SK-N-SH (cell line): ENCODE measurements at regions not wholly inside any gene's neighbourhood (a gene's known extent, or its start where the extent isn't known, plus 50 kb on each side); places are given as distances from the start of the nearest gene placed in this dataset.

Experiments
- CTCF ChIA-PET: fragments of 300-600, 350-600 bp; formaldehyde crosslinking; extraction: SDS; loops from one replicate; lab custom pipeline; 2021; lab: Yijun Ruan, JAX
- POLR2A ChIA-PET: fragments of 350-600 bp; sonication (Branson Sonifier 250); formaldehyde crosslinking; extraction: SDS; loops from one replicate; lab custom pipeline; 2020; ENCODE audit warnings: antibody characterized with exemption, inconsistent platforms; lab: Yijun Ruan, JAX
- DNase-seq: peaks from one replicate; pipeline ENCODE4 v3.0.0; 2012
- H2AFZ ChIP-seq: fragments of 200-600 bp; sonication (generic); 2 replicates; pipeline ENCODE4 v1.8.1; 2016; ENCODE audit warnings: antibody characterized with exemption, mild to moderate bottlenecking, low read depth
- H3F3A ChIP-seq: fragments of 200-600 bp; sonication (generic); replicated peaks from 2 replicates; pipeline ENCODE3; 2016; ENCODE audit warnings: antibody characterized with exemption, mild to moderate bottlenecking; ENCODE audit not compliant: insufficient read depth
- H3K27ac ChIP-seq, 2 experiments: fragments of 200-500 bp in 1 of 2; fragments of 200-600 bp in 1 of 2; sonication (Bioruptor generic) in 1 of 2; sonication (generic), shearing (Covaris generic) in 1 of 2; 2 replicates each; pipeline versions ENCODE4 v1.5.1 to v1.6.1; 2014 to 2016; ENCODE audit warnings: low read depth in 2 of 2, inconsistent platforms in 1 of 2, low read length in 1 of 2, mild to moderate bottlenecking in 1 of 2, mixed read lengths in 1 of 2
- H3K27me3 ChIP-seq: fragments of 200-600 bp; sonication (generic), shearing (Covaris generic); 2 replicates; pipeline ENCODE4 v1.6.1; 2016; ENCODE audit warnings: mixed run types; ENCODE audit not compliant: insufficient read depth
- H3K36me3 ChIP-seq, 2 experiments: fragments of 200-500 bp in 1 of 2; fragments of 200-600 bp in 1 of 2; sonication (Bioruptor generic) in 1 of 2; sonication (generic) in 1 of 2; replicated peaks in 1 of 2; 2 replicates each; pipeline versions ENCODE3 to v1.5.1; 2014 to 2016; ENCODE audit warnings: low read length in 1 of 2, mild to moderate bottlenecking in 1 of 2; ENCODE audit not compliant: insufficient read depth in 2 of 2, control insufficient read depth in 1 of 2
- H3K4me1 ChIP-seq, 2 experiments: fragments of 200-500 bp in 1 of 2; fragments of 200-600 bp in 1 of 2; sonication (Bioruptor generic) in 1 of 2; sonication (generic), shearing (Covaris generic) in 1 of 2; 2 replicates each; pipeline versions ENCODE4 v1.5.1 to v1.6.1; 2014 to 2016; ENCODE audit warnings: low read depth in 1 of 2, low read length in 1 of 2, mixed run types in 1 of 2; ENCODE audit not compliant: insufficient read depth in 2 of 2, control insufficient read depth in 1 of 2
- H3K4me2 ChIP-seq: fragments of 200-600 bp; sonication (generic), shearing (Covaris generic); 2 replicates; pipeline ENCODE4 v1.6.1; 2017; ENCODE audit warnings: mixed run types
- H3K4me3 ChIP-seq, 2 experiments: fragments of 200-500 bp in 1 of 2; fragments of 200-600 bp in 1 of 2; sonication (Bioruptor generic) in 1 of 2; sonication (generic), shearing (Covaris generic) in 1 of 2; 2 replicates each; pipeline versions ENCODE4 v1.5.1 to v1.8.1; 2014 to 2016; ENCODE audit warnings: low read depth in 2 of 2, inconsistent platforms in 1 of 2, low read length in 1 of 2, mild to moderate bottlenecking in 1 of 2, mixed read lengths in 1 of 2, moderate library complexity in 1 of 2
- H3K79me2 ChIP-seq: fragments of 200-600 bp; sonication (generic); 2 replicates; pipeline ENCODE4 v1.8.1; 2017; ENCODE audit warnings: mild to moderate bottlenecking; ENCODE audit not compliant: insufficient read depth
- H3K9ac ChIP-seq: fragments of 200-600 bp; sonication (generic); 2 replicates; pipeline ENCODE4 v1.6.1; 2017; ENCODE audit warnings: mixed run types
- H3K9me2 ChIP-seq: fragments of 200-600 bp; sonication (generic); 2 replicates; pipeline ENCODE4 v1.6.1; 2017; ENCODE audit warnings: mixed run types
- H3K9me3 ChIP-seq: fragments of 200-600 bp; sonication (generic); 2 replicates; pipeline ENCODE4 v1.6.1; 2017; ENCODE audit warnings: mixed run types, mild to moderate bottlenecking, moderate library complexity
- H4K20me1 ChIP-seq: fragments of 200-600 bp; sonication (generic); 2 replicates; pipeline ENCODE4 v1.6.1; 2017; ENCODE audit warnings: mild to moderate bottlenecking, mixed run types; ENCODE audit not compliant: insufficient read depth
- EP300 ChIP-seq, 2 experiments: IDR thresholded peaks; 2 replicates each; pipeline versions ENCODE4 v1.4.0 to v1.6.1; 2012; ENCODE audit warnings: borderline replicate concordance in 1 of 2, low read depth in 1 of 2, low read length in 1 of 2
- EZH2phosphoT487 ChIP-seq: fragments of 200-600 bp; sonication (generic); IDR thresholded peaks from 2 replicates; pipeline ENCODE4 v1.6.1; 2017; ENCODE audit warnings: low read depth, mixed run types, mild to moderate bottlenecking, antibody characterized with exemption, moderate library complexity, borderline replicate concordance
- FOXM1 ChIP-seq: IDR thresholded peaks from 2 replicates; pipeline ENCODE4 v1.4.0; 2012; ENCODE audit warnings: low read depth, mild to moderate bottlenecking
- IRF3 ChIP-seq: fragments of 150-350 bp; IDR thresholded peaks from 2 replicates; pipeline ENCODE4 v1.6.1; 2016; ENCODE audit warnings: mild to moderate bottlenecking, low read depth, low read length
- JUND ChIP-seq: IDR thresholded peaks from 2 replicates; pipeline ENCODE4 v1.4.0; 2012
- MAX ChIP-seq: IDR thresholded peaks from 2 replicates; pipeline ENCODE4 v1.4.0; 2012; ENCODE audit warnings: low read depth
- MXI1 ChIP-seq: IDR thresholded peaks from 2 replicates; pipeline ENCODE4 v1.6.1; 2012; ENCODE audit warnings: mild to moderate bottlenecking, low read depth, low read length, improper control_type of control experiment
- NFIC ChIP-seq: IDR thresholded peaks from 2 replicates; pipeline ENCODE4 v1.4.0; 2012; ENCODE audit warnings: borderline replicate concordance
- PBX3 ChIP-seq: IDR thresholded peaks from 2 replicates; pipeline ENCODE4; 2012
- RAD21 ChIP-seq: IDR thresholded peaks from 2 replicates; pipeline ENCODE4 v1.6.1; 2012; ENCODE audit warnings: mild to moderate bottlenecking, low read length
- REST ChIP-seq: IDR thresholded peaks from 2 replicates; pipeline ENCODE4 v1.6.1; 2012; ENCODE audit warnings: mild to moderate bottlenecking, low read depth, low read length, moderate library complexity
- RXRA ChIP-seq: IDR thresholded peaks from 2 replicates; pipeline ENCODE4 v1.4.0; 2012; ENCODE audit warnings: low read depth, mild to moderate bottlenecking, borderline replicate concordance
- SMC3 ChIP-seq: IDR thresholded peaks from 2 replicates; pipeline ENCODE4 v1.6.1; 2012; ENCODE audit warnings: low read depth, low read length, improper control_type of control experiment
- TAF1 ChIP-seq: IDR thresholded peaks from 2 replicates; pipeline ENCODE4 v1.6.1; 2012; ENCODE audit warnings: low read depth, mild to moderate bottlenecking, low read length, moderate library complexity, borderline replicate concordance
- TCF12 ChIP-seq: IDR thresholded peaks from 2 replicates; pipeline ENCODE4 v1.4.0; 2012
- TEAD4 ChIP-seq: IDR thresholded peaks from 2 replicates; pipeline ENCODE4 v1.4.0; 2012; ENCODE audit warnings: mild to moderate bottlenecking, borderline replicate concordance; ENCODE audit not compliant: insufficient read depth
- USF2 ChIP-seq: fragments of 150-350 bp; IDR thresholded peaks from 2 replicates; pipeline ENCODE4 v1.6.1; 2017; ENCODE audit warnings: antibody characterized with exemption, low read length, low read depth, borderline replicate concordance
- WGBS: methylation state at CpG from one replicate; pipeline ENCODE4 v1.1.6; 2017; ENCODE audit warnings: low lambda C conversion rate; 5-methylcytosine and 5-hydroxymethylcytosine counted together

GRCh38 chr5:114097570-114097969, 264.3 kb upstream of the KCNN2 start:
- 10% methylated on average over 2 of the region's 2 CpGs for WGBS
- TF ChIP-seq MAX (no peak), RXRA (no peak), TEAD4 (no peak), EZH2phosphoT487 (no peak), SMC3 (no peak), NFIC (no peak), IRF3 (no peak), RAD21 (no peak), EP300 (IDR thresholded peaks at IDR 0.05; ENCODE audit: borderline replicate concordance in 1 of 2, low read depth in 1 of 2, low read length in 1 of 2) (no peak), FOXM1 (no peak), PBX3 (no peak), USF2 (no peak), JUND (no peak), TCF12 (no peak), TAF1 (no peak), MXI1 (no peak), REST (no peak)

More at GRCh38 chr5:114097570-114097969, 264.3 kb upstream of the KCNN2 start:
- Histone ChIP-seq H3K4me1 (no peaks in the 10 kb centered on the region), H3K9me2 (no peaks in the 10 kb centered on the region), H3K9me3 (no peaks in the 10 kb centered on the region), H3K36me3 (no peaks in the 10 kb centered on the region), H3K27me3 (no peaks in the 10 kb centered on the region), H3K4me3 (no peak overlapping the region), H2AFZ (no peak overlapping the region), H3K27ac (no peak overlapping the region), H3K79me2 (no peaks in the 10 kb centered on the region), H4K20me1 (no peaks in the 10 kb centered on the region), H3K4me2 (no peak overlapping the region), H3K9ac (no peak overlapping the region), H3F3A (no peaks in the 10 kb centered on the region)
- POLR2A ChIA-PET, result no interaction called here
- no peak for DNase-seq
- CTCF ChIA-PET, result interaction anchor here (2.0 kb wide), 1 partner anchor 352 kb away, joined by 7 read pairs; no protein-coding TSS in a partner anchor
